ENCODE measurements at regions not wholly inside any gene's neighbourhood (a gene's known extent, or its start where the extent isn't known, plus 50 kb on each side); places are given as distances from the start of the nearest gene placed in this dataset.

GRCh38 chr10:130747946-130748345 is 563.6 kb downstream of the TCERG1L start:
- H3K36me3 ChIP-seq (ENCODE audit: insufficient read depth, low read length) = no peaks in the 10 kb centered on the region
- H3K9me3 ChIP-seq (ENCODE audit: insufficient read depth, low read depth, low read length) = no peaks in the 10 kb centered on the region
- H3K27me3 ChIP-seq (ENCODE audit: insufficient read depth, low read length) = no peaks in the 10 kb centered on the region
- 95% methylated on average over 13 of the region's 13 CpGs for WGBS
- no peak overlapping the region for H3K9ac ChIP-seq (ENCODE audit: low read depth, low read length)
- H3K4me1 ChIP-seq (ENCODE audit: insufficient read depth, low read length) = peaks cover 12% of the 10 kb centered on the region
- no peak overlapping the region for H3K4me3 ChIP-seq (ENCODE audit: low read length)
- no peak overlapping the region for H3K27ac ChIP-seq (ENCODE audit: low read depth, low read length)

GRCh38 chr10:130748409-130749057 is 563.0 kb downstream of the TCERG1L start:
- Histone ChIP-seq H3K27ac (ENCODE audit: low read depth, low read length) (no peak overlapping the region), H3K4me3 (ENCODE audit: low read length) (no peak overlapping the region), H3K36me3 (ENCODE audit: insufficient read depth, low read length) (no peaks in the 10 kb centered on the region), H3K9me3 (ENCODE audit: insufficient read depth, low read depth, low read length) (no peaks in the 10 kb centered on the region), H3K9ac (ENCODE audit: low read depth, low read length) (no peak overlapping the region), H3K27me3 (ENCODE audit: insufficient read depth, low read length) (no peaks in the 10 kb centered on the region), H3K4me1 (ENCODE audit: insufficient read depth, low read length) (peaks cover 12% of the 10 kb centered on the region)
- WGBS = 95% methylated on average over 12 of the region's 14 CpGs

- 0% methylated on average over 2 of the region's 2 CpGs for WGBS
- no peaks in the 10 kb centered on the region for H3K27me3 ChIP-seq (ENCODE audit: insufficient read depth, low read length)
- no peaks in the 10 kb centered on the region for H3K36me3 ChIP-seq (ENCODE audit: insufficient read depth, low read length)
- no peak overlapping the region for H3K27ac ChIP-seq (ENCODE audit: low read depth, low read length)
- no peak overlapping the region for H3K9ac ChIP-seq (ENCODE audit: low read depth, low read length)
- H3K9me3 ChIP-seq (ENCODE audit: insufficient read depth, low read depth, low read length) = no peaks in the 10 kb centered on the region
- peaks cover 5% of the 10 kb centered on the region for H3K4me1 ChIP-seq (ENCODE audit: insufficient read depth, low read length)
- H3K4me3 ChIP-seq (ENCODE audit: low read length) = no peak overlapping the region
Observed at GRCh38 chr10:130749911-130750310, 561.6 kb downstream of the TCERG1L start.

GRCh38 chr10:130750441-130750840 is 561.1 kb downstream of the TCERG1L start:
- Histone ChIP-seq H3K4me3 (ENCODE audit: low read length) (no peak overlapping the region), H3K36me3 (ENCODE audit: insufficient read depth, low read length) (no peaks in the 10 kb centered on the region), H3K4me1 (ENCODE audit: insufficient read depth, low read length) (peaks cover 3% of the 10 kb centered on the region; the same call in 1 of the 2 replicates), H3K9ac (ENCODE audit: low read depth, low read length) (no peak overlapping the region), H3K27ac (ENCODE audit: low read depth, low read length) (no peak overlapping the region), H3K27me3 (ENCODE audit: insufficient read depth, low read length) (no peaks in the 10 kb centered on the region), H3K9me3 (ENCODE audit: insufficient read depth, low read depth, low read length) (0 out of 2 replicates have a peak, but pooled peaks cover 3% of the 10 kb centered on the region)
- WGBS = 88% methylated on average over 2 of the region's 2 CpGs

- 0 out of 2 replicates have a peak, but pooled peaks cover 4% of the 10 kb centered on the region for H3K9me3 ChIP-seq (ENCODE audit: insufficient read depth, low read depth, low read length)
- WGBS = 92% methylated on average over 15 of the region's 15 CpGs
- no peaks in the 10 kb centered on the region for H3K27me3 ChIP-seq (ENCODE audit: insufficient read depth, low read length)
- no peaks in the 10 kb centered on the region for H3K36me3 ChIP-seq (ENCODE audit: insufficient read depth, low read length)
- peaks cover 3% of the 10 kb centered on the region; the same call in 1 of the 2 replicates for H3K4me1 ChIP-seq (ENCODE audit: insufficient read depth, low read length)
- no peak overlapping the region for H3K9ac ChIP-seq (ENCODE audit: low read depth, low read length)
- H3K4me3 ChIP-seq (ENCODE audit: low read length) = no peak overlapping the region
- H3K27ac ChIP-seq (ENCODE audit: low read depth, low read length) = no peak overlapping the region
Observed at GRCh38 chr10:130751106-130751840, 560.2 kb downstream of the TCERG1L start.

- Histone ChIP-seq H3K27ac (ENCODE audit: low read depth, low read length) (no peak overlapping the region), H3K9me3 (ENCODE audit: insufficient read depth, low read depth, low read length) (0 out of 2 replicates have a peak, but pooled peaks cover 4% of the 10 kb centered on the region), H3K4me1 (ENCODE audit: insufficient read depth, low read length) (peaks cover 3% of the 10 kb centered on the region; the same call in 1 of the 2 replicates), H3K36me3 (ENCODE audit: insufficient read depth, low read length) (no peaks in the 10 kb centered on the region), H3K27me3 (ENCODE audit: insufficient read depth, low read length) (no peaks in the 10 kb centered on the region), H3K4me3 (ENCODE audit: low read length) (no peak overlapping the region), H3K9ac (ENCODE audit: low read depth, low read length) (no peak overlapping the region)
- WGBS = 96% methylated on average over 8 of the region's 8 CpGs
Observed at GRCh38 chr10:130751851-130752250, 559.7 kb downstream of the TCERG1L start.

GRCh38 chr10:130756651-130757050 is 554.9 kb downstream of the TCERG1L start:
- Histone ChIP-seq H3K27me3 (ENCODE audit: insufficient read depth, low read length) (no peaks in the 10 kb centered on the region), H3K9ac (ENCODE audit: low read depth, low read length) (no peak overlapping the region), H3K36me3 (ENCODE audit: insufficient read depth, low read length) (no peaks in the 10 kb centered on the region), H3K9me3 (ENCODE audit: insufficient read depth, low read depth, low read length) (0 out of 2 replicates have a peak, but pooled peaks cover 4% of the 10 kb centered on the region), H3K27ac (ENCODE audit: low read depth, low read length) (no peak overlapping the region), H3K4me1 (ENCODE audit: insufficient read depth, low read length) (no peaks in the 10 kb centered on the region), H3K4me3 (ENCODE audit: low read length) (no peak overlapping the region)
- 93% methylated on average over 6 of the region's 6 CpGs for WGBS

- Histone ChIP-seq H3K36me3 (ENCODE audit: insufficient read depth, low read length) (no peaks in the 10 kb centered on the region), H3K27ac (ENCODE audit: low read depth, low read length) (no peak overlapping the region), H3K9ac (ENCODE audit: low read depth, low read length) (no peak overlapping the region), H3K27me3 (ENCODE audit: insufficient read depth, low read length) (no peaks in the 10 kb centered on the region), H3K9me3 (ENCODE audit: insufficient read depth, low read depth, low read length) (0 out of 2 replicates have a peak, but pooled peaks cover 4% of the 10 kb centered on the region), H3K4me1 (ENCODE audit: insufficient read depth, low read length) (no peaks in the 10 kb centered on the region), H3K4me3 (ENCODE audit: low read length) (no peak overlapping the region)
- 94% methylated on average over 5 of the region's 5 CpGs for WGBS
Observed at GRCh38 chr10:130757271-130757670, 554.2 kb downstream of the TCERG1L start.

GRCh38 chr10:130757821-130758489 is 553.6 kb downstream of the TCERG1L start:
- whole genome bisulfite sequencing = 88% methylated on average over 17 of the region's 17 CpGs
- Histone ChIP-seq H3K27ac (ENCODE audit: low read depth, low read length) (no peak overlapping the region), H3K4me3 (ENCODE audit: low read length) (no peak overlapping the region), H3K36me3 (ENCODE audit: insufficient read depth, low read length) (no peaks in the 10 kb centered on the region), H3K27me3 (ENCODE audit: insufficient read depth, low read length) (no peaks in the 10 kb centered on the region), H3K9me3 (ENCODE audit: insufficient read depth, low read depth, low read length) (0 out of 2 replicates have a peak, but pooled peaks cover 4% of the 10 kb centered on the region), H3K9ac (ENCODE audit: low read depth, low read length) (no peak overlapping the region), H3K4me1 (ENCODE audit: insufficient read depth, low read length) (no peaks in the 10 kb centered on the region)

- 96% methylated on average over 5 of the region's 5 CpGs for WGBS
- Histone ChIP-seq H3K9me3 (ENCODE audit: insufficient read depth, low read depth, low read length) (0 out of 2 replicates have a peak, but pooled peaks cover 4% of the 10 kb centered on the region), H3K27ac (ENCODE audit: low read depth, low read length) (no peak overlapping the region), H3K36me3 (ENCODE audit: insufficient read depth, low read length) (no peaks in the 10 kb centered on the region), H3K4me1 (ENCODE audit: insufficient read depth, low read length) (no peaks in the 10 kb centered on the region), H3K27me3 (ENCODE audit: insufficient read depth, low read length) (no peaks in the 10 kb centered on the region), H3K4me3 (ENCODE audit: low read length) (no peak overlapping the region), H3K9ac (ENCODE audit: low read depth, low read length) (no peak overlapping the region)
Observed at GRCh38 chr10:130758529-130758928, 553.0 kb downstream of the TCERG1L start.

- WGBS = 88% methylated on average over 6 of the region's 6 CpGs
Observed at GRCh38 chr10:130761032-130761575, 550.4 kb downstream of the TCERG1L start.

More at GRCh38 chr10:130761032-130761575, 550.4 kb downstream of the TCERG1L start:
- H3K9me3 ChIP-seq (ENCODE audit: insufficient read depth, low read depth, low read length) = no peaks in the 10 kb centered on the region; the same call in 1 of the 2 replicates
- H3K36me3 ChIP-seq (ENCODE audit: insufficient read depth, low read length) = no peaks in the 10 kb centered on the region
- H3K9ac ChIP-seq (ENCODE audit: low read depth, low read length) = no peak overlapping the region
- H3K4me1 ChIP-seq (ENCODE audit: insufficient read depth, low read length) = no peaks in the 10 kb centered on the region
- no peaks in the 10 kb centered on the region for H3K27me3 ChIP-seq (ENCODE audit: insufficient read depth, low read length)
- no peak overlapping the region for H3K4me3 ChIP-seq (ENCODE audit: low read length)
- H3K27ac ChIP-seq (ENCODE audit: low read depth, low read length) = no peak overlapping the region

All from HUES64 (cell line).